NCI-H524 (cell line): ENCODE measurements at regions not wholly inside any gene's neighbourhood (a gene's known extent, or its start where the extent isn't known, plus 50 kb on each side); places are given as distances from the start of the nearest gene placed in this dataset.

Experiments used
- DNase-seq, 2 experiments: peaks; one replicate each; lab custom pipeline; 2025; lab: John Stamatoyannopoulos, UW

DNA sequence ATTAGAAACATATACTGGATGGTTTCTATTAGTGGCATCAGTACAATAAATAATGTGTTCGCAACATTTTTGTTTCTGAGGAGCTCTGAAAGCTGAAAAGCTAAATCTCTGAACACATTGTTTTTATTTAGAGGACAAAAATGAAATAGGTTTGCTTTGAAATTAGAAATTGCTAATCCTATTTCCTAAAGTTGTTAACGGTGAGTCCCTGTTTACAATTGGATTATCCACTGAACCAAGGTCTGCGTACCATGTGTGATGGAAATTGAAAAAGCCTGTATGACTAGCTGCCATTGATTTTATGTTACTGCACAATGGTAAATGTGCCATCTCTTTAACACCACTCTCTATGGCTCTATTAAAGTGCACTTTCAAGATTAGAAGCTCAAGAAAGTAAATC lies 297.7 kb upstream of the NUDT12 start:
- DNase-seq: no peak

DNA sequence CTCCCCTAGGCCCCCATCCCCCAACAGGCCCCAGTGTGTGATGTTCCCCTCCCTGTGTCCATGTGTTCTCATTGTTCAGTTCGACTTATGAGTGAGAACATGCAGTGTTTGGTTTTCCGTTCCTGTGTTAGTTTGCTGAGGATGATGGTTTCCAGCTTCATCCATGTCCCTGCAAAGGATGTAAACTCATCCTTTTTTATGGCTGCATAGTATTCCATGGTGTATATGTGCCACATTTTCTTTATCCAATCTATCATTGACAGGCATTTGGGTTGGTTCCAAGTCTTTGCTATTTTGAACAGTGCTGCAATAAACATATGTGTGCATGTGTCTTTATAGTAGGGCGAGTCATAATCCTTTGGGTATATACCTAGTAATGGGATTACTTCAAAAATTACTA lies 295.8 kb upstream of the NUDT12 start:
- DNase-seq: peak in 1 of 2 experiments; percentile 37

DNA sequence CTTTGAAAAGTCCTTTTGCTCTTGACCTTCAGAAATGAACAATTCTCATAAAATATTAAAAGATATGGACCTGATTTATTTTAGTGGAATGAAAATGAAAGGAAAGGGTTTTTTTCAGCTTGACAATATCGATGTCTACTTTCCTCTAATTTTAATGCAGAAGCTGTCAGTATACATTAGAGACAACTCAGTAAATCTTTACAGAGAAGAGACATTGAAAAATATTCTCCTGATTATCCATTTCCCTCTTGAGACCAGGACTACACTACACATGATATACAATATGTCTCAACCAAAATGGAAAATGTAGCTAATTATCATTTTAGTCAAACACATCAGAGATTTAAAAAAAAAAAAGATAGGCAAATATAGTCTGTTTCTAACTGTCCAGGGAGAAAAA lies 288.5 kb upstream of the NUDT12 start:
- no peak for DNase-seq

DNA sequence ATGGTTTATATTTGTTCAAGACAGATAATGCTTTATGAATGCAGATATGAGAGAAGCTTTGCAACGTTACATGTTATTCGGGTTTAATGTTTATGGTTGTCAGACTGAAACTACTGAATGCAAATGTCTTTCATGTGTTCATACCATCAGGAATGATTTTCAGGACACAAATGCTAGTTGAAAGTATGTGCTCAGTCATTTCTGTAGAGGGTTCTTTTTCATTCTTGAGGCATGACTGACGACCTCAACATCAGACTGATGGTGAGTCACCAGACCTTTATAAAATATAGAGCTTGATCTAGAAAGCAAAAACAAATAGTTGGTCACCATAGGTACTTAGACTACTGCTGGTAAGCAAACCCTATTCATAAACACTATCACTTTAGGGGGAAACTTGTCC lies 287.3 kb upstream of the NUDT12 start:
- DNase-seq: no peak

- DNase-seq: no peak
Measured at GRCh38 chr5:103847060-103847459, 284.5 kb upstream of the NUDT12 start.

- no peak for DNase-seq
Measured at GRCh38 chr5:103842936-103843335, 280.3 kb upstream of the NUDT12 start.

- no peak for DNase-seq
Measured at GRCh38 chr5:103840600-103840999, 278.0 kb upstream of the NUDT12 start.

GRCh38 chr5:103834216-103834615 lies 271.6 kb upstream of the NUDT12 start:
- DNase-seq: no peak

DNA sequence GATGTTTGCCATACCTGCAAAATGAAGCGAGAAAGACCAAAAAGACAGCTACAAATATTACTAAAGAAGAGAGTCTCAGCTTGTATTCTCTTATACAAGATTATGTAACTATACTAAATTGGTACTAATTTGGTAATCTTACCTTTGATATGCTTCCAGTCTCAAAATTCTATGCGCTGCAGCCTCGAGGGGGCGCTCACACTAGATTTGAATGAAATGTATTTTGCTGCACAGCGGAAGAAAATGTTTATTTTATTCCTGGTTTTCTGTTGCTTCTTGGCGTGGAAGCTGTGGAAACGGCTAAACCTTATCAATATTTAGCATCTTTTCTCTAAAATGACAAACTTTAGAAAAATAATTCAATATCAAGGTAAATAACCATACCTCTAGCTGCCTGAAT lies 267.0 kb upstream of the NUDT12 start:
- no peak for DNase-seq

DNA sequence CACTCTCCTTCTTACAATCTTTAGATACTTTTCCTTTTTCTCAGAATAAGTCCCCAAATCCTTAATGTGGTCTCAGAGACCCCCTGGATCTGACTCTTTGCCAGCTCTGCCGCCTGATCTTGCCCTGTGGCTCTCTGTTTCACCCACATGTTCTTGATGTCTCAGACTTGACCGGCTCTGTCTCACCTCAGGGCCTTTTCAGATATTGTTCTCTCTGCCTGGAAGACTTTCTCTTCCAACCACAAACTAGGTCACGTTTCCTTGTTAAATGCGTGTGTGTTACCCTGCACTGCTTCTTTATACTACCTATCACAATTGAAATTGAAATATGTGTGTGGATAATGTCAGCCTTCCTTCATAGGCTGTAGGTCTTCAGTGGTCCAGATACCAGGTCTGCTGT lies 265.4 kb upstream of the NUDT12 start:
- DNase-seq: no peak

- peak in 1 of 2 experiments; percentile 6 for DNase-seq
Measured at GRCh38 chr5:103821361-103821760, 258.8 kb upstream of the NUDT12 start.

DNA sequence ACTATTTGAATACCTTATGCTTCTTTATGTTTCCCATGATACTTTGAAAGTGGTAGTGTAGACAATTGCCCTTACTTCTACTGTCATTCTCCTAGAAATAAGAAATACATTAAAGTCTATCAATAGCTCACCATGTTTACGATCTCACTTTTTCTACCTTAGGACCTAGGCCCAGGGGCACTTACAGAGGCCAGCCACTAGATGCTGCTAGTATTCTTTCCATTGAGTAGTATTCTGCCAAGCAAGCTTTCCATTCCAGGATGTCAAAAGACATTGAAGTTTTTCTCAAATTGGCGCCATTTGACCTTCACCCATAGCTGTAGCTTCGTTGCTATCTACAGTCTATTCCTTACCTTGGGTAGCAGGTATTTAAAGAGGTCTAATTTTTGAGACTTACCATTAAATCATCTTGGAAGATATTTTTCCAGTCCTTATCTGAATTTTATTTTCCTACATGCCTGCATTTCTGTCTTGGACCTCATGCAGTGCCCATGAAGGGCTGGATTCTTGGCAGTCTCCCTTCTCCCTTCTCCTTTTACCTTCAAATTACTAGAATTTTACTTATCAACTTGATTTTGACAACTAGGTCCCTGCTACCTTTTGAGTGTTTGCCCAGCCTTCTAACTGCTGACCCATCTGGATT lies 246.0 kb upstream of the NUDT12 start:
- DNase-seq: peak in 1 of 2 experiments; percentile 75

- DNase-seq: no peak
Measured at GRCh38 chr5:103804711-103805110, 242.1 kb upstream of the NUDT12 start.

- no peak for DNase-seq
Measured at GRCh38 chr5:103801681-103802080, 239.1 kb upstream of the NUDT12 start.

DNA sequence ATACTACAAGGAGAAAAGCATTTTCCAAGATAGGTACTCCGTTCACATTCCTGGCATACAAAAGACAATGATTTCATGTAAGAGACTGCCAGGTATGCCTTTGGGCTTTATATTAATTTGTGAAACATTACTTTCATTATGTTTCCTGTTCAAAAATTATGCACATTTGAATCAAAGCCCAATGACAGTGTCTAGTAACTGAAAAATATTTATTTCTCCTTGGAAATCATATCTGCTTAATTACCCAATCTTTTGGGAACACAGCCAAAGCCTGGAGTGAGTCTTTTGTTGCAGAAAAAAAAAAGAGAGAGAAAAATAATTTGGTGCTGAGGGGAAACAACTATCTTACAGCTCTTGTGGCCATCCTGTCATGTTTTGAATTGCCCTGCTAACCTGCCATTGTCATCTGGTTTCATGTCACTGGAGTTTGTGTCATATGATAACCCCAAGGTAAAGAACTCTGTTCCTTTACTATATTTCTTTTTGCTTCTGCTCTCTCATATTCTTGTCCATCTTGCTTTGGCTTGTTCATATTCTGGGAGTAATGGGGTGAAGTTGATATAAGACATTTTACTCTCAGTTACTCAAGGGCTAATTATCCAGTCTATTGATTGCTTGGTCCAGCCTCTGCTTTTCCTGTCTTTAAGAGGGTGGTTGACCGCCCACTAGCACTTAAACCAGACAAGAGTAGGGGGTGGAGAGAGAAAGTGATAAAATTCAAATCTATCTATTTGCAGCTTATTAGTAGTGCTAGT lies 238.3 kb upstream of the NUDT12 start:
- DNase-seq: no peak

DNA sequence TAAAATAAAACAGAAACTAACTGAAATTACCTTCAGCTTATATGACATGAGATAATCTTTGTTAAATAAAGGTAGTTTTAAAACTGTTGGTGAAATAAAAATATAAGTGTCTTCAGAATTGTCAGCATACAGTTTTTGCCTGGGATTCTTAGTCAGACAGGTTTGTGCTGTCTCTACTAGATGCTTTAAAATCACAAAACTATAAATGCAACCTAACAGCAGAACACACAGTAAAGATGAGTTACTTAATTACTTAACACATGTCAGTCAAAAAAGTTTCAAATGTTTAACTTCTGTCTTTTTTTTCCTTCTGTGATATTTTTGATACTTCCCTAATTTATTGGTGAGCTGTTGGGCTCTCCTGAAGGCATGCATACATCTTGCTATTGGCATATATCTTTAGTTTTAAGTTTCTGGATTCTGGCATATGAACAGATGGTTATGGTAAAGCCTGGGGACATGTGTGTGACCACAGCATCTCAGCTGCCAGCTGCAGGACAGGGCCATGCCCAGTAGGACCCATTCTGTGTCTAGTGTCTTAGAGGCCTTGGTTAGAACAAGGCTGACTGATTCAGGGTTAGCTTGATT lies 231.1 kb upstream of the NUDT12 start:
- DNase-seq: no peak

GRCh38 chr5:103785569-103785968 lies 223.0 kb upstream of the NUDT12 start:
- DNase-seq: no peak

DNA sequence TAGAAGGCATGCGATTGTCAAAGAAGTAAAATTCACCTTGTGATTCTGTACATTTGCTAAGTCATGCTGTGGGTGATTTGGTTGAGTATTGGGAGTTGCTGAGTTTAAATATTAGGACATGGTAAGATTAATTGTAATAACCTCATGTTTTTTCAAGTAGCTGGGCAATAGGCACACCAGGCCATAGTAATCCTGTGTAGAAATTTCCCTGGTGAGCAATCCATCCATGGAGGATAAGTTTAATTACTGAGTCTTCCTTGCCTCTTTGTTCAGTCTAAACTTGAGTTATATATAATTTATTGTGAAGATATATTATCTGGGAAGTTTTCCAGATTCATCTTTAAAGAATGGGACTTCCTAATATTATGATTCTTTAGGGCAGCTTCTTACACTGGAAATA lies 221.1 kb upstream of the NUDT12 start:
- no peak for DNase-seq

DNA sequence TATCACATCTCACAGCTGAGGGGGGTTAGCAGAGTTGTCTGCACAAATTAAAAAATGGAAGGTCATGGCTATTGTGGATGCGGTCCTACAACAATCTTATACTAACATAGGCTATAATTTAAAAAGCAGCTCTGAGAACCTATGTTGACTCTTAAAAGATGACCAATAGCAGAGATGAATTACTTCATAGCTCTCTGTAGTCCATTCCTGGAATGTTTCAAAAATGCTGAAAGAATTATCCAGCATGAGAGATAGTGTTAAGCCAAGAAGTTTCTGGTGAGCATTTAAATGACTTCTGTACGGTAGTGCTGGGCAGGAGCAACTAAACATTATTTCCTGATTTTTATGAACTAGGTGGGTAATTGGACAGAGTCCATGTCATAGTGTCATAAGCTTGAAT lies 218.2 kb upstream of the NUDT12 start:
- DNase-seq: no peak

- DNase-seq: no peak
Measured at GRCh38 chr5:103774721-103775120, 212.1 kb upstream of the NUDT12 start.

- DNase-seq: no peak
Measured at GRCh38 chr5:103772248-103772647, 209.7 kb upstream of the NUDT12 start.

DNA sequence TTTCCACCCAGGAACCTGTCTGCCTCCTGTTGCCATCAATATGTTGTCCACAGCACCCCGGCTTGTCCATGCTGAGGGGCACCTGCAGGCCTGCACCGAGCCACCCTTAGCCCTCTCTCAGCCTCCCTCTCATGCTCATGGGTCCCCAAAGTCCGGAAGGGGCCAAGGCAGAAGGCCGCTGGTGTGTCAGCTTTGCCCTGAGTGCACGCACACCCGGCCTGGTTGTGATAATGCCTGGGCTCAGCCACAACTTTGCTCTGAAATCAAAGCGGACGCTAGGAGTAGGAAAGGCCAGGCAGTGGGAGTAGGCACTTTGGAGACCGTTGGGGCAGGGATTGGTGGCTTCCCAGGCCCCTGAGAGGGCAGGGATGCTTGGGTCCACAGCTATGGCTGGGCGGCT lies 201.8 kb upstream of the NUDT12 start:
- DNase-seq: no peak

- peak; percentile 55 to 83 for DNase-seq
Measured at GRCh38 chr5:103758996-103759395, 196.4 kb upstream of the NUDT12 start.
